GM12878 (cell line): ENCODE measurements at regions not wholly inside any gene's neighbourhood (a gene's known extent, or its start where the extent isn't known, plus 50 kb on each side); places are given as distances from the start of the nearest gene placed in this dataset.

Experiments used
- ATAC-seq: fragments of 200-7000 bp; cut with Tn5 transposase; 3 replicates; pipeline ENCODE4 v1.9.1; 2020; ENCODE audit warnings: mild to moderate bottlenecking, moderate library complexity
- BruUV-seq: library from RNA; stranded (reverse); fragments of 400-500 nt; replicated peaks from 2 replicates; lab custom pipeline; 2021; lab: Mats Ljungman, UMichigan
- CTCF ChIA-PET: fragments of 300-600 bp; sonication (Branson Sonifier 250); formaldehyde crosslinking; extraction: SDS; loops from one replicate; lab custom pipeline; 2021; ENCODE audit warnings: inconsistent platforms; lab: Yijun Ruan, JAX
- POLR2A ChIA-PET: fragments of 350-600 bp; formaldehyde crosslinking; extraction: SDS; loops from one replicate; lab custom pipeline; 2021; ENCODE audit warnings: inconsistent platforms; lab: Charles Lee
- RAD21 ChIA-PET: fragments of 300-600 bp; sonication (Branson Sonifier 250); formaldehyde crosslinking; loops from one replicate; lab custom pipeline; 2023; ENCODE audit warnings: antibody characterized with exemption; ENCODE audit not compliant: unreplicated experiment; lab: Charles Lee
- SMC1A ChIA-PET: fragments of 300-600 bp; sonication (Branson Sonifier 250); formaldehyde crosslinking; loops from one replicate; lab custom pipeline; 2023; ENCODE audit not compliant: unreplicated experiment, uncharacterized antibody; lab: Charles Lee
- DNase-seq: peaks from one replicate; pipeline ENCODE4 v3.0.0-alpha.2; 2011; ENCODE audit warnings: low read depth, low spot score
- FAIRE-seq: peaks from 3 replicates; lab custom pipeline; 2011; peaks lifted over from hg19 to GRCh38; lab: Jason Lieb, UNC
- H2AFZ ChIP-seq: 2 replicates; pipeline ENCODE4 v1.6.0; 2011; ENCODE audit warnings: low read depth, low read length, control low read depth; ENCODE audit not compliant: control insufficient read depth
- H3K27ac ChIP-seq: 2 replicates; pipeline ENCODE4 v1.5.1; 2011; ENCODE audit warnings: control low read depth; ENCODE audit not compliant: control insufficient read depth, insufficient read depth
- H3K27me3 ChIP-seq, 2 experiments: replicated peaks in 1 of 2; 2 replicates each; pipeline versions ENCODE4 v1.6.0 to v1.6.1; 2011; ENCODE audit warnings: low read length in 1 of 2; ENCODE audit not compliant: control insufficient read depth in 2 of 2, insufficient read depth in 2 of 2
- H3K36me3 ChIP-seq, 2 experiments: 2 replicates each; pipeline ENCODE4 v1.5.1; 2011; ENCODE audit warnings: low read length in 1 of 2; ENCODE audit not compliant: control insufficient read depth in 2 of 2, insufficient read depth in 2 of 2
- H3K4me1 ChIP-seq: 2 replicates; pipeline ENCODE4 v1.6.1; 2011; ENCODE audit warnings: mild to moderate bottlenecking, low read length, moderate library complexity, mixed read lengths; ENCODE audit not compliant: control insufficient read depth, insufficient read depth
- H3K4me2 ChIP-seq: 2 replicates; pipeline ENCODE4 v1.6.0; 2011; ENCODE audit warnings: control low read depth; ENCODE audit not compliant: control insufficient read depth, insufficient read depth
- H3K4me3 ChIP-seq: fragments of 200-600 bp; sonication (generic); 2 replicates; pipeline ENCODE4 v1.5.1; 2016
- H3K79me2 ChIP-seq: 2 replicates; pipeline ENCODE4 v1.6.0; 2011; ENCODE audit warnings: low read length; ENCODE audit not compliant: control insufficient read depth, insufficient read depth
- H3K9ac ChIP-seq: 2 replicates; pipeline ENCODE4 v1.8.0; 2011; ENCODE audit warnings: low read length, control low read depth, mixed read lengths; ENCODE audit not compliant: control insufficient read depth, insufficient read depth
- H3K9me3 ChIP-seq: replicated peaks from 3 replicates; pipeline ENCODE4 v1.5.1; 2011; ENCODE audit warnings: mild to moderate bottlenecking, low read length; ENCODE audit not compliant: control insufficient read depth, insufficient read depth
- H4K20me1 ChIP-seq: 2 replicates; pipeline ENCODE4 v1.6.0; 2011; ENCODE audit not compliant: control insufficient read depth, insufficient read depth
- ASH2L ChIP-seq: fragments of 300-600, 200-600 bp; sonication (generic); IDR thresholded peaks from 2 replicates; pipeline ENCODE4 v1.6.1; 2017; ENCODE audit warnings: low read depth, mild to moderate bottlenecking, borderline replicate concordance
- BCL11A ChIP-seq: IDR thresholded peaks from 2 replicates; pipeline ENCODE4 v1.6.1; 2011; ENCODE audit warnings: low read depth, low read length
- FOS ChIP-seq: IDR thresholded peaks from 3 replicates; pipeline ENCODE4 v1.6.1; 2011; ENCODE audit warnings: borderline replicate concordance; ENCODE audit not compliant: insufficient read length; ENCODE audit errors: extremely low read depth
- FOXM1 ChIP-seq: IDR thresholded peaks from 2 replicates; pipeline ENCODE4 v1.6.1; 2012; ENCODE audit warnings: low read depth, mild to moderate bottlenecking, inconsistent platforms, low read length, moderate library complexity
- GATAD2B ChIP-seq: fragments of 450-650 bp; conservative IDR thresholded peaks from 2 replicates; pipeline ENCODE4 v1.6.1; 2017; ENCODE audit warnings: low read depth, mild to moderate bottlenecking, moderate library complexity
- IRF5 ChIP-seq: fragments of 450-650 bp; IDR thresholded peaks from 2 replicates; pipeline ENCODE4 v1.6.1; 2017; ENCODE audit warnings: borderline replicate concordance
- NFXL1 ChIP-seq: fragments of 450-650 bp; IDR thresholded peaks from 2 replicates; pipeline ENCODE4 v1.6.1; 2017; ENCODE audit warnings: antibody characterized with exemption, mild to moderate bottlenecking, borderline replicate concordance
- PML ChIP-seq: IDR thresholded peaks from 2 replicates; pipeline ENCODE4 v1.6.1; 2012; ENCODE audit warnings: low read length, inconsistent platforms
- PRDM15 ChIP-seq: fragments of 450-650 bp; formaldehyde crosslinking; IDR thresholded peaks from 2 replicates; pipeline ENCODE4 v1.4.0; 2020; ENCODE audit warnings: mild to moderate bottlenecking, moderate library complexity
- RELA ChIP-seq: fragments of 450-650 bp; IDR thresholded peaks from 2 replicates; pipeline ENCODE4 v1.8.0; 2014; ENCODE audit warnings: borderline replicate concordance; ENCODE audit not compliant: partially characterized antibody
- SIN3A ChIP-seq: IDR thresholded peaks from 2 replicates; pipeline ENCODE4 v1.6.1; 2012; ENCODE audit warnings: low read depth, low read length, improper control_type of control experiment
- SMAD5 ChIP-seq: IDR thresholded peaks from 2 replicates; pipeline ENCODE4 v1.6.1; 2016; ENCODE audit warnings: antibody characterized with exemption, low read depth
- SMC3 ChIP-seq: IDR thresholded peaks from 2 replicates; pipeline ENCODE4 v1.6.1; 2011; ENCODE audit warnings: low read length, improper control_type of control experiment, borderline replicate concordance
- USF1 ChIP-seq: IDR thresholded peaks from 2 replicates; pipeline ENCODE4 v1.6.1; 2011; ENCODE audit warnings: borderline replicate concordance, low read depth, mild to moderate bottlenecking, moderate library complexity, mixed read lengths, low read length; ENCODE audit not compliant: insufficient read depth; ENCODE audit errors: extremely low read length
- ZBED1 ChIP-seq: IDR thresholded peaks from 2 replicates; pipeline ENCODE4 v1.6.1; 2016; ENCODE audit warnings: borderline replicate concordance
- ZNF207 ChIP-seq: fragments of 450-650 bp; IDR thresholded peaks from 2 replicates; pipeline ENCODE4 v1.6.1; 2014; ENCODE audit warnings: antibody characterized with exemption, mild to moderate bottlenecking, borderline replicate concordance
- ZNF687 ChIP-seq: fragments of 450-650 bp; IDR thresholded peaks from 2 replicates; pipeline ENCODE4 v1.6.1; 2017; ENCODE audit warnings: mild to moderate bottlenecking, moderate library complexity
- WGBS: methylation state at CpG from one replicate; pipeline ENCODE4 v1.1.6; 2016; ENCODE audit warnings: low lambda C conversion rate; ENCODE audit not compliant: insufficient replicate concordance, insufficient coverage; ENCODE audit errors: missing lambda C conversion rate; 5-methylcytosine and 5-hydroxymethylcytosine counted together
- in situ Hi-C: fragments of 300-500 bp; cut with MboI; formaldehyde crosslinking; loops from 9 replicates; pipeline ENCODE4 v1.14.3; 2018; ENCODE audit warnings: mixed read lengths
- intact Hi-C: fragments of 100-400 bp; cut with micrococcal nuclease; formaldehyde crosslinking; loops from one replicate; pipeline ENCODE4 v1.14.2; 2022; ENCODE audit not compliant: unreplicated experiment

- Histone ChIP-seq H3K4me1 (no peaks in the 10 kb centered on the region), H3K4me2 (no peak overlapping the region), H4K20me1 (no peaks in the 10 kb centered on the region), H3K9ac (no peak overlapping the region), H3K4me3 (no peak overlapping the region), H3K27ac (no peak overlapping the region), H3K79me2 (no peaks in the 10 kb centered on the region), H3K36me3 (no peaks in the 10 kb centered on the region), H3K9me3 (no peaks in the 10 kb centered on the region), H2AFZ (no peak overlapping the region), H3K27me3 (no peaks in the 10 kb centered on the region; a peak in 1 of 4 replicates)
- in situ Hi-C loops = no loop called here
- ATAC-seq (no peak), DNase-seq (no peak), FAIRE-seq (no peak)
- WGBS = 24% methylated on average over 2 of the region's 2 CpGs
- intact Hi-C loops = no loop called here
- RAD21 ChIA-PET = no interaction called here
- BruUV-seq = no TSS peak
- SMC1A ChIA-PET = no interaction called here
- CTCF ChIA-PET = no interaction called here
- POLR2A ChIA-PET = no interaction called here
- no peak for TF ChIP-seq ASH2L
- no peak for TF ChIP-seq USF1
- TF ChIP-seq IRF5 = no peak
- TF ChIP-seq PML = no peak
- no peak for TF ChIP-seq FOXM1
- TF ChIP-seq ZNF207 = no peak
- no peak for TF ChIP-seq SMC3
- no peak for TF ChIP-seq GATAD2B
- TF ChIP-seq SMAD5 = no peak
- no peak for TF ChIP-seq ZNF687
- no peak for TF ChIP-seq FOS
- no peak for TF ChIP-seq RELA
- TF ChIP-seq NFXL1 = no peak
- TF ChIP-seq ZBED1 = no peak
- TF ChIP-seq SIN3A = no peak
- TF ChIP-seq BCL11A = no peak
- TF ChIP-seq PRDM15 = no peak
Observed at GRCh38 chr7:25694211-25694610, 457.8 kb upstream of the NFE2L3 start.
